HepG2 (cell line): ENCODE measurements at regions not wholly inside any gene's neighbourhood (a gene's known extent, or its start where the extent isn't known, plus 50 kb on each side); places are given as distances from the start of the nearest gene placed in this dataset.
A peak's percentile ranks its signal among the peaks of the same experiment; 100 is the strongest.

Experiments used
- ATAC-seq: fragments of 200-7000 bp; cut with Tn5 transposase; 3 replicates; pipeline ENCODE4 v1.9.1; 2020; ENCODE audit warnings: mild to moderate bottlenecking, moderate library complexity
- BruUV-seq: library from RNA; stranded (reverse); fragments of 400-500 nt; replicated peaks from 2 replicates; lab custom pipeline; 2021; lab: Mats Ljungman, UMichigan
- CTCF ChIA-PET: fragments of 300-600 bp; formaldehyde crosslinking; extraction: SDS; loops from one replicate; lab custom pipeline; 2021; ENCODE audit warnings: low total read pairs, inconsistent platforms, low intra/inter-chr PET ratio; lab: Yijun Ruan, JAX
- POLR2A ChIA-PET: fragments of 350-600 bp; sonication (Branson Sonifier 250); formaldehyde crosslinking; loops from one replicate; lab custom pipeline; 2020; ENCODE audit warnings: antibody characterized with exemption, inconsistent platforms; lab: Yijun Ruan, JAX
- DNase-seq: peaks from one replicate; pipeline ENCODE4 v3.0.0-alpha.2; 2015; ENCODE audit warnings: low spot score
- FAIRE-seq: peaks from 3 replicates; lab custom pipeline; 2011; peaks lifted over from hg19 to GRCh38; lab: Jason Lieb, UNC
- H2AFZ ChIP-seq: one replicate; pipeline ENCODE4 v1.6.1; 2011; ENCODE audit warnings: low read length, inconsistent platforms
- H3K27ac ChIP-seq: fragments of 300-600 bp; 3 replicates; pipeline ENCODE4 v1.8.0; 2011; ENCODE audit warnings: mixed run types, mild to moderate bottlenecking, mixed read lengths, low read length, inconsistent platforms; ENCODE audit not compliant: insufficient read depth; ENCODE audit errors: extremely low read length
- H3K27me3 ChIP-seq, 2 experiments: fragments of 200-600 bp in 1 of 2; 2 replicates in 1 of 2; 3 replicates in 1 of 2; pipeline versions ENCODE4 v1.6.0 to v1.8.0; 2011; ENCODE audit warnings: low read length in 2 of 2, mild to moderate bottlenecking in 2 of 2, moderate library complexity in 2 of 2, inconsistent platforms in 1 of 2; ENCODE audit not compliant: insufficient read depth in 2 of 2, control insufficient read depth in 1 of 2
- H3K36me3 ChIP-seq, 2 experiments: fragments of 200-600 bp in 1 of 2; replicated peaks in 1 of 2; 2 replicates in 1 of 2; 3 replicates in 1 of 2; pipeline versions ENCODE4 v1.5.1 to v1.8.0; 2011; ENCODE audit warnings: low read length in 2 of 2, inconsistent platforms in 1 of 2; ENCODE audit not compliant: insufficient read depth in 2 of 2, control insufficient read depth in 1 of 2
- H3K4me1 ChIP-seq: 2 replicates; pipeline ENCODE4 v1.5.1; 2012; ENCODE audit warnings: low read length, inconsistent platforms; ENCODE audit not compliant: insufficient read depth
- H3K4me2 ChIP-seq: 2 replicates; pipeline ENCODE4 v1.6.0; 2011; ENCODE audit warnings: low read depth, low read length, inconsistent platforms
- H3K4me3 ChIP-seq, 3 experiments: fragments of 200-600 bp in 1 of 3; sonication (generic), shearing (Covaris generic) in 1 of 3; replicated peaks in 1 of 3; 2 replicates each; pipeline ENCODE4 v1.5.1; 2011 to 2016; ENCODE audit warnings: low read length in 3 of 3, inconsistent platforms in 2 of 3, low read depth in 2 of 3, mild to moderate bottlenecking in 2 of 3, control low read depth in 1 of 3, mixed read lengths in 1 of 3; ENCODE audit not compliant: insufficient read depth in 1 of 3
- H3K79me2 ChIP-seq: one replicate; pipeline ENCODE4 v1.6.1; 2011; ENCODE audit warnings: low read length, inconsistent platforms; ENCODE audit not compliant: insufficient read depth
- H3K9ac ChIP-seq: 2 replicates; pipeline ENCODE4 v1.6.0; 2011; ENCODE audit warnings: mild to moderate bottlenecking, low read depth, low read length, inconsistent platforms; ENCODE audit not compliant: insufficient read depth
- H3K9me3 ChIP-seq: 2 replicates; pipeline ENCODE4 v1.5.1; 2012; ENCODE audit warnings: mild to moderate bottlenecking, low read length
- H4K20me1 ChIP-seq: 2 replicates; pipeline ENCODE4 v1.6.0; 2011; ENCODE audit warnings: inconsistent platforms, mild to moderate bottlenecking, low read length, moderate library complexity; ENCODE audit not compliant: insufficient read depth
- BRD4 ChIP-seq: sonication (generic); formaldehyde crosslinking; IDR thresholded peaks from 2 replicates; pipeline ENCODE4 v1.4.0; 2020; ENCODE audit warnings: missing genetic modification reagents
- FOXO4 ChIP-seq: sonication (generic); formaldehyde crosslinking; conservative IDR thresholded peaks from 2 replicates; pipeline ENCODE4 v1.8.1; 2023; ENCODE audit warnings: missing genetic modification reagents
- HCFC1 ChIP-seq: fragments of 150-350 bp; IDR thresholded peaks from 2 replicates; pipeline ENCODE4 v1.6.1; 2014; ENCODE audit warnings: low read depth, low read length
- IKZF5 ChIP-seq: IDR thresholded peaks from 2 replicates; pipeline ENCODE4 v1.6.1; 2018; ENCODE audit warnings: missing genetic modification reagents, mild to moderate bottlenecking, missing compliant biosample characterization
- NFATC3 ChIP-seq: sonication (generic); formaldehyde crosslinking; IDR thresholded peaks from 2 replicates; pipeline ENCODE4 v1.5.1; 2020; ENCODE audit warnings: mild to moderate bottlenecking, missing genetic modification reagents
- NFRKB ChIP-seq: fragments of 450-650 bp; IDR thresholded peaks from 2 replicates; pipeline ENCODE4 v1.6.1; 2017
- RAD21 ChIP-seq: fragments of 450-650 bp; formaldehyde crosslinking; IDR thresholded peaks from 2 replicates; pipeline ENCODE4 v1.5.0; 2020; ENCODE audit warnings: mild to moderate bottlenecking
- SAP130 ChIP-seq: IDR thresholded peaks from 2 replicates; pipeline ENCODE4 v1.6.1; 2016; ENCODE audit warnings: low read depth
- ZFP36L2 ChIP-seq: sonication (generic); formaldehyde crosslinking; IDR thresholded peaks from 2 replicates; pipeline ENCODE4 v1.4.0; 2020; ENCODE audit warnings: missing genetic modification reagents
- ZNF263 ChIP-seq: sonication (generic); formaldehyde crosslinking; IDR thresholded peaks from 2 replicates; pipeline ENCODE4 v1.4.0; 2020; ENCODE audit warnings: missing genetic modification reagents
- ZNF337 ChIP-seq: sonication (generic); formaldehyde crosslinking; IDR thresholded peaks from 2 replicates; pipeline ENCODE4 v1.5.1; 2020; ENCODE audit warnings: missing genetic modification reagents, low read depth, mild to moderate bottlenecking, borderline replicate concordance
- ZNF552 ChIP-seq: sonication (generic); formaldehyde crosslinking; IDR thresholded peaks from 2 replicates; pipeline ENCODE4 v1.9.0; 2022; ENCODE audit warnings: missing genetic modification reagents, mild to moderate bottlenecking, borderline replicate concordance
- ZNF557 ChIP-seq: sonication (generic); formaldehyde crosslinking; IDR thresholded peaks from 2 replicates; pipeline ENCODE4 v1.4.0; 2020; ENCODE audit warnings: missing genetic modification reagents
- ZNF572 ChIP-seq: sonication (generic); formaldehyde crosslinking; IDR thresholded peaks from 2 replicates; pipeline ENCODE4 v1.5.1; 2020; ENCODE audit warnings: mild to moderate bottlenecking, missing genetic modification reagents
- ZNF597 ChIP-seq: sonication (generic); formaldehyde crosslinking; IDR thresholded peaks from 2 replicates; pipeline ENCODE4 v1.5.0; 2020; ENCODE audit warnings: missing genetic modification reagents
- ZNF800 ChIP-seq: sonication (generic); formaldehyde crosslinking; IDR thresholded peaks from 2 replicates; pipeline ENCODE4 v1.4.0; 2020; ENCODE audit warnings: missing genetic modification reagents
- WGBS: methylation state at CpG from one replicate; pipeline ENCODE4 v1.1.6; 2017; ENCODE audit warnings: low lambda C conversion rate; 5-methylcytosine and 5-hydroxymethylcytosine counted together
- in situ Hi-C: cut with HindIII; loops from 2 replicates; pipeline ENCODE4 v1.10.0; 2017; ENCODE audit warnings: low pct_unique_long_range_greater_than_20kb; ENCODE audit not compliant: extremely low pct_ligation_motif_present
- intact Hi-C: fragments of 100-400 bp; cut with micrococcal nuclease; formaldehyde crosslinking; loops from one replicate; pipeline ENCODE4 v1.10.0; 2022; ENCODE audit not compliant: unreplicated experiment

- no peak for TF ChIP-seq ZNF552 (CRISPR knock-in tag)
- TF ChIP-seq ZNF800, result no peak
- TF ChIP-seq RAD21, result peak; percentile 81
These were observed 72.6 kb upstream of the THBS2 start (continued) for GRCh38 chr6:169326067-169326799.

GRCh38 chr6:169324656-169325459, 71.2 kb upstream of the THBS2 start:
- no peak overlapping the region for H3K9ac ChIP-seq
- intact Hi-C loops, result no loop called here
- no peak overlapping the region for H3K4me2 ChIP-seq
- H3K4me3 ChIP-seq, result no peak overlapping the region
- BruUV-seq, result no TSS peak
- no peak overlapping the region for H3K27ac ChIP-seq
- no peaks in the 10 kb centered on the region for H3K9me3 ChIP-seq
- H3K36me3 ChIP-seq, result no peaks in the 10 kb centered on the region
- ATAC-seq (no peak), DNase-seq (no peak), FAIRE-seq (no peak)
- no peaks in the 10 kb centered on the region for H3K4me1 ChIP-seq
- WGBS, result 12% methylated on average over 10 of the region's 10 CpGs
- H3K27me3 ChIP-seq, result peaks cover 1 to 28% of the 10 kb centered on the region in 2 experiments; a peak in 4 of 5 replicates
- H2AFZ ChIP-seq, result no peak overlapping the region
- in situ Hi-C loops, result loop anchor here (10.0 kb wide), 1 partner anchor 370 kb away; no protein-coding TSS in a partner anchor
- ChIA-PET POLR2A (no interaction called here), CTCF (no interaction called here)
- H4K20me1 ChIP-seq, result no peaks in the 10 kb centered on the region
- H3K79me2 ChIP-seq, result no peaks in the 10 kb centered on the region
- TF ChIP-seq ZFP36L2 (CRISPR knock-in tag), result no peak
- no peak for TF ChIP-seq ZNF597 (CRISPR knock-in tag)
- TF ChIP-seq NFRKB, result no peak
- TF ChIP-seq BRD4, result no peak
- TF ChIP-seq ZNF337 (CRISPR knock-in tag), result no peak
- TF ChIP-seq NFATC3, result no peak
- no peak for TF ChIP-seq ZNF557
- no peak for TF ChIP-seq IKZF5
- TF ChIP-seq SAP130, result no peak
- no peak for TF ChIP-seq FOXO4 (CRISPR knock-in tag)
- no peak for TF ChIP-seq ZNF572 (CRISPR knock-in tag)
- TF ChIP-seq ZNF263, result no peak
- TF ChIP-seq HCFC1, result no peak
